Mammary epithelial cell (primary cell): ENCODE measurements at regions not wholly inside any gene's neighbourhood (a gene's known extent, or its start where the extent isn't known, plus 50 kb on each side); places are given as distances from the start of the nearest gene placed in this dataset.

Experiments
- EZH2 ChIP-seq: IDR thresholded peaks from 2 replicates; pipeline ENCODE4 v1.6.1; 2012; ENCODE audit warnings: low read length, inconsistent platforms, borderline replicate concordance
- TF ChIP-seq, protein P1 (sequence below), 2 donors: IDR thresholded peaks in 1 of 2; conservative IDR thresholded peaks in 1 of 2; 2 replicates each; pipeline ENCODE4 v1.5.1; 2011 to 2012; ENCODE audit warnings: inconsistent platforms in 2 of 2, low read length in 2 of 2, mild to moderate bottlenecking in 2 of 2, control low read depth in 1 of 2, low read depth in 1 of 2; ENCODE audit not compliant: insufficient read depth in 1 of 2; ENCODE audit errors: extremely low read depth in 1 of 2

DNA sequence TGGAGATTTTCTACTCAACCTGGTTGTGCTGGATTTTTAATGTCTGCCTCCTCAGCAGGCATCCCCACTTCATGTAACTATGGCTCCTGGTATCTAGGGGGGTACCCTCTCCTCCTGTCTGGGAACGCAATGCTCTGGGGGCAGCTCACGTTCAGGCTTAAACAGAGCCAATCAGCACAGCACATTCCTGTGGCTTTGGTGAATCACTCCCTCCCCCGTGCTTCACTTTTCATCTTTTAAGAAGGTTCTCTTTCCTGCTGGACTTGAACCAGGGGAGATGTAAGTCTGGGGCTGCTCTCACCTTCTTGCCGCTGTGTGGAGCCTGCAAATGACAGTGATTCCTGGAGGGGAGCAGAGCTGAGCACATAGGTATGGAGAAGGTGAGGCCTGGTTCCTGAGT is 101.2 kb downstream of the MSX2 start:
- TF ChIP-seq, protein P1, sequence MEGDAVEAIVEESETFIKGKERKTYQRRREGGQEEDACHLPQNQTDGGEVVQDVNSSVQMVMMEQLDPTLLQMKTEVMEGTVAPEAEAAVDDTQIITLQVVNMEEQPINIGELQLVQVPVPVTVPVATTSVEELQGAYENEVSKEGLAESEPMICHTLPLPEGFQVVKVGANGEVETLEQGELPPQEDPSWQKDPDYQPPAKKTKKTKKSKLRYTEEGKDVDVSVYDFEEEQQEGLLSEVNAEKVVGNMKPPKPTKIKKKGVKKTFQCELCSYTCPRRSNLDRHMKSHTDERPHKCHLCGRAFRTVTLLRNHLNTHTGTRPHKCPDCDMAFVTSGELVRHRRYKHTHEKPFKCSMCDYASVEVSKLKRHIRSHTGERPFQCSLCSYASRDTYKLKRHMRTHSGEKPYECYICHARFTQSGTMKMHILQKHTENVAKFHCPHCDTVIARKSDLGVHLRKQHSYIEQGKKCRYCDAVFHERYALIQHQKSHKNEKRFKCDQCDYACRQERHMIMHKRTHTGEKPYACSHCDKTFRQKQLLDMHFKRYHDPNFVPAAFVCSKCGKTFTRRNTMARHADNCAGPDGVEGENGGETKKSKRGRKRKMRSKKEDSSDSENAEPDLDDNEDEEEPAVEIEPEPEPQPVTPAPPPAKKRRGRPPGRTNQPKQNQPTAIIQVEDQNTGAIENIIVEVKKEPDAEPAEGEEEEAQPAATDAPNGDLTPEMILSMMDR (conservative IDR thresholded peaks at IDR 0.05 in 1 of 2, IDR thresholded peaks at IDR 0.05 in 1 of 2; ENCODE audit: extremely low read depth in 1 of 2, insufficient read depth in 1 of 2, low read depth in 1 of 2, low read length in 2 of 2): no peak
- TF ChIP-seq EZH2: no peak
